ENCODE measurements at regions not wholly inside any gene's neighbourhood (a gene's known extent, or its start where the extent isn't known, plus 50 kb on each side); places are given as distances from the start of the nearest gene placed in this dataset.
A peak's percentile ranks its signal among the peaks of the same experiment; 100 is the strongest.

GRCh38 chr1:99163671-99164070, 100.6 kb upstream of the PLPPR4 start:
- in situ Hi-C loops (cut with HindIII; ENCODE audit: low pct_ligation_motif_present, low sequenced_read_pairs), result no loop called here
- no peak for DNase-seq
- Histone ChIP-seq H3K36me3 (replicated peaks) (no peaks in the 10 kb centered on the region), H3K4me3 (ENCODE audit: low read depth, low read length) (no peak overlapping the region), H3K27me3 (replicated peaks) (no peaks in the 10 kb centered on the region), H3K27ac (no peak overlapping the region)
- TF ChIP-seq CTCF (IDR thresholded peaks at IDR 0.05; ENCODE audit: low read depth, low read length, missing control alignments), result no peak

GRCh38 chr1:99170516-99170915, 93.8 kb upstream of the PLPPR4 start:
- Histone ChIP-seq H3K4me3 (ENCODE audit: low read depth, low read length) (no peak overlapping the region), H3K27ac (no peak overlapping the region), H3K27me3 (replicated peaks) (no peaks in the 10 kb centered on the region), H3K36me3 (replicated peaks) (no peaks in the 10 kb centered on the region)
- no peak for TF ChIP-seq CTCF (IDR thresholded peaks at IDR 0.05; ENCODE audit: low read depth, low read length, missing control alignments)
- DNase-seq, result no peak
- in situ Hi-C loops (cut with HindIII; ENCODE audit: low pct_ligation_motif_present, low sequenced_read_pairs), result no loop called here

- Histone ChIP-seq H3K27ac (no peak overlapping the region), H3K4me3 (ENCODE audit: low read depth, low read length) (no peak overlapping the region), H3K27me3 (replicated peaks) (no peaks in the 10 kb centered on the region), H3K36me3 (replicated peaks) (no peaks in the 10 kb centered on the region)
- no peak for DNase-seq
- no peak for TF ChIP-seq CTCF (IDR thresholded peaks at IDR 0.05; ENCODE audit: low read depth, low read length, missing control alignments)
- in situ Hi-C loops (cut with HindIII; ENCODE audit: low pct_ligation_motif_present, low sequenced_read_pairs), result no loop called here
Observed at GRCh38 chr1:99171184-99171813, 93.0 kb upstream of the PLPPR4 start.

GRCh38 chr1:99173282-99173681, 91.0 kb upstream of the PLPPR4 start:
- no peak for DNase-seq
- in situ Hi-C loops (cut with HindIII; ENCODE audit: low pct_ligation_motif_present, low sequenced_read_pairs), result no loop called here
- no peak overlapping the region for H3K4me3 ChIP-seq (ENCODE audit: low read depth, low read length)

GRCh38 chr1:99173900-99174299, 90.4 kb upstream of the PLPPR4 start:
- no peak overlapping the region for H3K27ac ChIP-seq
- H3K4me3 ChIP-seq (ENCODE audit: low read depth, low read length), result no peak overlapping the region
- no peak for DNase-seq
- TF ChIP-seq CTCF (IDR thresholded peaks at IDR 0.05; ENCODE audit: low read depth, low read length, missing control alignments), result no peak
- H3K27me3 ChIP-seq (replicated peaks), result no peaks in the 10 kb centered on the region
- H3K36me3 ChIP-seq (replicated peaks), result no peaks in the 10 kb centered on the region
- in situ Hi-C loops (cut with HindIII; ENCODE audit: low pct_ligation_motif_present, low sequenced_read_pairs), result no loop called here

More at GRCh38 chr1:99173282-99173681, 91.0 kb upstream of the PLPPR4 start:
- Histone ChIP-seq H3K27me3 (replicated peaks) (no peaks in the 10 kb centered on the region), H3K36me3 (replicated peaks) (no peaks in the 10 kb centered on the region), H3K27ac (no peak overlapping the region)
- TF ChIP-seq CTCF (IDR thresholded peaks at IDR 0.05; ENCODE audit: low read depth, low read length, missing control alignments), result no peak

- in situ Hi-C loops (cut with HindIII; ENCODE audit: low pct_ligation_motif_present, low sequenced_read_pairs), result no loop called here
- H3K27ac ChIP-seq, result no peak overlapping the region
- peak; percentile 22 for DNase-seq
Observed at GRCh38 chr1:99176753-99177152, 87.5 kb upstream of the PLPPR4 start.

More at GRCh38 chr1:99176753-99177152, 87.5 kb upstream of the PLPPR4 start:
- no peaks in the 10 kb centered on the region for H3K36me3 ChIP-seq (replicated peaks)
- no peak overlapping the region for H3K4me3 ChIP-seq (ENCODE audit: low read depth, low read length)
- TF ChIP-seq CTCF (IDR thresholded peaks at IDR 0.05; ENCODE audit: low read depth, low read length, missing control alignments), result no peak
- no peaks in the 10 kb centered on the region for H3K27me3 ChIP-seq (replicated peaks)

Measured in brain microvascular endothelial cell (primary cell).